ENCODE measurements at regions not wholly inside any gene's neighbourhood (a gene's known extent, or its start where the extent isn't known, plus 50 kb on each side); places are given as distances from the start of the nearest gene placed in this dataset.

GRCh38 chr10:107913317-107914294 lies 749.1 kb upstream of the SORCS1 start (continued):
- TF ChIP-seq ZSCAN20 (CRISPR knock-in tag; IDR thresholded peaks at IDR 0.05) (no peak), CBX2 (IDR thresholded peaks at IDR 0.05; ENCODE audit: borderline replicate concordance, low read depth) (no peak)

GRCh38 chr10:107901076-107901475 lies 736.6 kb upstream of the SORCS1 start:
- Histone ChIP-seq H3K4me3 (no peak overlapping the region), H3K4me2 (no peak overlapping the region), H3K27ac (no peak overlapping the region), H3K9me3 (no peaks in the 10 kb centered on the region), H3K4me1 (no peaks in the 10 kb centered on the region)
- POLR2A ChIA-PET, result no interaction called here
- CTCF ChIA-PET, result no interaction called here
- FAIRE-seq (no peak), DNase-seq (ENCODE audit: low read depth in 1 of 2, low spot score in 1 of 2) (no peak), ATAC-seq (no peak)
- TF ChIP-seq CBX2 (IDR thresholded peaks at IDR 0.05; ENCODE audit: borderline replicate concordance, low read depth) (no peak), HOXB13 (CRISPR knock-in tag; IDR thresholded peaks at IDR 0.05; ENCODE audit: low read depth) (no peak), BHLHE40 (IDR thresholded peaks at IDR 0.05; ENCODE audit: low read depth, low read length) (no peak), SMC3 (IDR thresholded peaks at IDR 0.05) (no peak)
- WGBS (ENCODE audit: missing lambda C conversion rate), result 0% methylated on average over 2 of the region's 2 CpGs

GRCh38 chr10:107900131-107900530 lies 735.6 kb upstream of the SORCS1 start:
- no peak for TF ChIP-seq FOSB (CRISPR knock-in tag; IDR thresholded peaks at IDR 0.05)
- TF ChIP-seq RCOR1 (IDR thresholded peaks at IDR 0.05; ENCODE audit: low read depth, low read length), result no peak
- no peak for TF ChIP-seq HOXB13 (CRISPR knock-in tag; IDR thresholded peaks at IDR 0.05; ENCODE audit: low read depth)
- TF ChIP-seq CTCF (IDR thresholded peaks at IDR 0.05), result no peak
- no peak for TF ChIP-seq REST (IDR thresholded peaks at IDR 0.05)
- no peak for TF ChIP-seq CHD2 (IDR thresholded peaks at IDR 0.05; ENCODE audit: low read length, partially characterized antibody)
- no peak for TF ChIP-seq ZNF302 (CRISPR knock-in tag; IDR thresholded peaks at IDR 0.05)
- TF ChIP-seq TFCP2L1 (CRISPR knock-in tag; IDR thresholded peaks at IDR 0.05), result no peak
- TF ChIP-seq BCL3 (IDR thresholded peaks at IDR 0.05), result no peak
- no peak for TF ChIP-seq CHD4 (IDR thresholded peaks at IDR 0.05; ENCODE audit: borderline replicate concordance)
- TF ChIP-seq FOXS1 (CRISPR knock-in tag; IDR thresholded peaks at IDR 0.05), result no peak
- TF ChIP-seq HMGXB4 (CRISPR knock-in tag; IDR thresholded peaks at IDR 0.05; ENCODE audit: borderline replicate concordance), result no peak
- TF ChIP-seq HOXA7 (CRISPR knock-in tag; IDR thresholded peaks at IDR 0.05), result no peak
- no peak for TF ChIP-seq CBX8 (IDR thresholded peaks at IDR 0.05)
- TF ChIP-seq NR3C1 (IDR thresholded peaks at IDR 0.05), result no peak
- Histone ChIP-seq H3K9me3 (no peaks in the 10 kb centered on the region), H3K4me2 (no peak overlapping the region), H3K4me3 (no peak overlapping the region), H3K4me1 (no peaks in the 10 kb centered on the region), H3K27ac (no peak overlapping the region)
- FAIRE-seq (no peak), DNase-seq (ENCODE audit: low read depth in 1 of 2, low spot score in 1 of 2) (no peak), ATAC-seq (no peak)
- ChIA-PET POLR2A (no interaction called here), CTCF (no interaction called here)
- 8% methylated on average over 5 of the region's 5 CpGs for WGBS (ENCODE audit: missing lambda C conversion rate)
